GM23248 (cell line): ENCODE measurements at regions not wholly inside any gene's neighbourhood (a gene's known extent, or its start where the extent isn't known, plus 50 kb on each side); places are given as distances from the start of the nearest gene placed in this dataset.

Experiments
- DNase-seq: peaks from one replicate; pipeline ENCODE4 v3.0.0-alpha.2; 2015
- H2AFZ ChIP-seq: fragments of 200-600 bp; sonication (generic); 2 replicates; pipeline ENCODE4 v1.6.1; 2016; ENCODE audit warnings: antibody characterized with exemption
- H3F3A ChIP-seq: fragments of 200-600 bp; sonication (generic); 2 replicates; pipeline ENCODE4 v1.6.1; 2016; ENCODE audit warnings: mild to moderate bottlenecking, antibody characterized with exemption, mixed run types; ENCODE audit not compliant: insufficient read depth
- H3K27ac ChIP-seq: fragments of 200-600 bp; sonication (generic); 2 replicates; pipeline ENCODE4 v1.5.1; 2016; ENCODE audit warnings: mild to moderate bottlenecking
- H3K27me3 ChIP-seq: fragments of 200-600 bp; sonication (generic); replicated peaks from 2 replicates; pipeline ENCODE4 v1.6.1; 2016; ENCODE audit warnings: mild to moderate bottlenecking; ENCODE audit not compliant: insufficient read depth
- H3K36me3 ChIP-seq: fragments of 200-600 bp; sonication (generic); 2 replicates; pipeline ENCODE4 v1.6.1; 2016; ENCODE audit warnings: low read depth, mild to moderate bottlenecking
- H3K4me1 ChIP-seq: fragments of 200-600 bp; sonication (generic); 2 replicates; pipeline ENCODE4 v1.6.1; 2016; ENCODE audit warnings: mild to moderate bottlenecking; ENCODE audit not compliant: insufficient read depth
- H3K4me2 ChIP-seq: fragments of 200-600 bp; sonication (generic); one replicate; pipeline ENCODE4 v1.6.1; 2016; ENCODE audit warnings: mild to moderate bottlenecking; ENCODE audit not compliant: unreplicated experiment
- H3K4me3 ChIP-seq: fragments of 200-600 bp; sonication (generic); 2 replicates; pipeline ENCODE4 v1.5.1; 2016; ENCODE audit warnings: mild to moderate bottlenecking
- H3K79me2 ChIP-seq: fragments of 200-600 bp; sonication (generic); 2 replicates; pipeline ENCODE4 v1.6.1; 2016; ENCODE audit warnings: mild to moderate bottlenecking; ENCODE audit not compliant: insufficient read depth
- H3K9ac ChIP-seq: fragments of 200-600 bp; sonication (generic); 2 replicates; pipeline ENCODE4 v1.6.1; 2016; ENCODE audit warnings: mild to moderate bottlenecking
- H3K9me2 ChIP-seq: fragments of 200-600 bp; sonication (generic); 2 replicates; pipeline ENCODE4 v1.6.1; 2016; ENCODE audit warnings: mixed run types, mild to moderate bottlenecking, moderate library complexity; ENCODE audit not compliant: insufficient read depth
- H3K9me3 ChIP-seq: fragments of 200-600 bp; sonication (generic); one replicate; pipeline ENCODE4 v1.6.1; 2017; ENCODE audit warnings: low read depth
- H4K20me1 ChIP-seq: fragments of 200-600 bp; sonication (generic); 2 replicates; pipeline ENCODE4 v1.6.0; 2016; ENCODE audit not compliant: insufficient read depth
- EZH2 ChIP-seq: fragments of 200-600 bp; sonication (generic); IDR thresholded peaks from 2 replicates; pipeline ENCODE4 v1.6.1; 2018; ENCODE audit warnings: antibody characterized with exemption, mild to moderate bottlenecking; ENCODE audit not compliant: insufficient read depth, poor library complexity, severe bottlenecking
- EZH2phosphoT487 ChIP-seq: fragments of 200-600 bp; sonication (generic); IDR thresholded peaks from 2 replicates; pipeline ENCODE4 v1.6.1; 2018; ENCODE audit warnings: antibody characterized with exemption, moderate library complexity, mild to moderate bottlenecking, low read depth; ENCODE audit not compliant: insufficient read depth
- WGBS, 2 experiments: methylation state at CpG; one replicate each; pipeline ENCODE4 v1.1.6; 2015 to 2017; ENCODE audit warnings: low lambda C conversion rate in 2 of 2, low coverage in 1 of 2; ENCODE audit errors: missing lambda C conversion rate in 2 of 2; 5-methylcytosine and 5-hydroxymethylcytosine counted together
- in situ Hi-C: fragments of 300-500 bp; cut with MboI; formaldehyde crosslinking; loops from 2 replicates; pipeline ENCODE4 v1.15.0; 2020

- WGBS, 2 experiments = 75 to 81% methylated on average over 9 of the region's 9 CpGs
- H3K4me1 ChIP-seq = no peaks in the 10 kb centered on the region
- no peaks in the 10 kb centered on the region for H3F3A ChIP-seq
- H3K36me3 ChIP-seq = no peaks in the 10 kb centered on the region
- no peak for DNase-seq
- H3K4me2 ChIP-seq = no peak overlapping the region
- H2AFZ ChIP-seq = no peak overlapping the region
- no peaks in the 10 kb centered on the region for H3K27me3 ChIP-seq
- H3K9me2 ChIP-seq = no peaks in the 10 kb centered on the region
- in situ Hi-C loops = no loop called here
- H3K79me2 ChIP-seq = no peaks in the 10 kb centered on the region
- no peak overlapping the region for H3K4me3 ChIP-seq
- no peaks in the 10 kb centered on the region for H4K20me1 ChIP-seq
- no peak overlapping the region for H3K27ac ChIP-seq
- TF ChIP-seq EZH2 (no peak), EZH2phosphoT487 (no peak)
- H3K9me3 ChIP-seq = no peaks in the 10 kb centered on the region
- H3K9ac ChIP-seq = no peak overlapping the region
These were observed 129.2 kb downstream of the FHDC1 start for GRCh38 chr4:153065276-153065675.

GRCh38 chr4:153067376-153067775 is 131.3 kb downstream of the FHDC1 start:
- Histone ChIP-seq H3F3A (no peaks in the 10 kb centered on the region), H3K27ac (no peak overlapping the region), H3K9me2 (no peaks in the 10 kb centered on the region), H3K27me3 (no peaks in the 10 kb centered on the region), H3K36me3 (no peaks in the 10 kb centered on the region), H3K79me2 (no peaks in the 10 kb centered on the region), H3K9ac (no peak overlapping the region), H3K4me2 (no peak overlapping the region), H3K9me3 (no peaks in the 10 kb centered on the region), H3K4me3 (no peak overlapping the region), H2AFZ (peak overlapping the region; percentile 32; the same call in 1 of the 2 replicates), H4K20me1 (no peaks in the 10 kb centered on the region), H3K4me1 (no peaks in the 10 kb centered on the region)
- peak; percentile 62 for DNase-seq
- in situ Hi-C loops = no loop called here
- TF ChIP-seq EZH2phosphoT487 (no peak), EZH2 (no peak)
- WGBS, 2 experiments = 37 to 53% methylated on average over 1 of the region's 1 CpG

- 86 to 87% methylated on average over 7 of the region's 7 CpGs for WGBS, 2 experiments
- no peaks in the 10 kb centered on the region for H3K9me2 ChIP-seq
- H4K20me1 ChIP-seq = no peaks in the 10 kb centered on the region
- no peak overlapping the region for H3K4me3 ChIP-seq
- H3K27ac ChIP-seq = no peak overlapping the region
- H3K9ac ChIP-seq = no peak overlapping the region
- in situ Hi-C loops = no loop called here
- no peak overlapping the region for H3K4me2 ChIP-seq
- H3K27me3 ChIP-seq = no peaks in the 10 kb centered on the region
- no peak for TF ChIP-seq EZH2phosphoT487
- H3K4me1 ChIP-seq = no peaks in the 10 kb centered on the region
- H3K36me3 ChIP-seq = no peaks in the 10 kb centered on the region
- DNase-seq = no peak
- no peaks in the 10 kb centered on the region for H3F3A ChIP-seq
- H2AFZ ChIP-seq = no peak overlapping the region
- H3K9me3 ChIP-seq = no peaks in the 10 kb centered on the region
- H3K79me2 ChIP-seq = no peaks in the 10 kb centered on the region
These were observed 132.6 kb downstream of the FHDC1 start for GRCh38 chr4:153068751-153069150.

GRCh38 chr4:153071958-153072598 is 132.2 kb upstream of the TRIM2 start:
- Histone ChIP-seq H3K36me3 (no peaks in the 10 kb centered on the region), H3K4me3 (no peak overlapping the region), H3K27ac (no peak overlapping the region), H3K27me3 (no peaks in the 10 kb centered on the region), H3K9me3 (no peaks in the 10 kb centered on the region), H3F3A (no peaks in the 10 kb centered on the region), H3K79me2 (no peaks in the 10 kb centered on the region), H2AFZ (no peak overlapping the region), H4K20me1 (no peaks in the 10 kb centered on the region; the same call in 1 of the 2 replicates), H3K9me2 (no peaks in the 10 kb centered on the region), H3K4me1 (no peaks in the 10 kb centered on the region), H3K9ac (no peak overlapping the region), H3K4me2 (no peak overlapping the region)
- DNase-seq = no peak
- in situ Hi-C loops = no loop called here
- TF ChIP-seq EZH2phosphoT487 = no peak
- no peak for TF ChIP-seq EZH2

GRCh38 chr4:153072661-153073060 is 131.6 kb upstream of the TRIM2 start:
- no peak overlapping the region for H3K9ac ChIP-seq
- in situ Hi-C loops = no loop called here
- no peaks in the 10 kb centered on the region for H3K9me3 ChIP-seq
- TF ChIP-seq EZH2 (no peak), EZH2phosphoT487 (no peak)
- no peak overlapping the region for H3K27ac ChIP-seq
- H3K79me2 ChIP-seq = no peaks in the 10 kb centered on the region
- DNase-seq = no peak
- H3K4me3 ChIP-seq = no peak overlapping the region
- H2AFZ ChIP-seq = no peak overlapping the region
- no peaks in the 10 kb centered on the region for H3K4me1 ChIP-seq
- H3K36me3 ChIP-seq = no peaks in the 10 kb centered on the region
- no peaks in the 10 kb centered on the region for H3F3A ChIP-seq
- no peaks in the 10 kb centered on the region; the same call in 1 of the 2 replicates for H4K20me1 ChIP-seq
- H3K27me3 ChIP-seq = no peaks in the 10 kb centered on the region
- H3K9me2 ChIP-seq = no peaks in the 10 kb centered on the region
- no peak overlapping the region for H3K4me2 ChIP-seq
